Smooth muscle cell (in vitro differentiated cells): ENCODE measurements at regions not wholly inside any gene's neighbourhood (a gene's known extent, or its start where the extent isn't known, plus 50 kb on each side); places are given as distances from the start of the nearest gene placed in this dataset.

Experiments
- DNase-seq: peaks from one replicate; lab custom pipeline; 2025; ENCODE audit not compliant: unreplicated experiment; lab: John Stamatoyannopoulos, UW
- H2AFZ ChIP-seq: fragments of 200-600 bp; sonication (generic); 2 replicates; pipeline ENCODE4 v1.6.0; 2016; ENCODE audit warnings: antibody characterized with exemption, low read depth, mild to moderate bottlenecking
- H3F3A ChIP-seq: fragments of 200-600 bp; sonication (generic); 2 replicates; pipeline ENCODE4 v1.6.0; 2017; ENCODE audit warnings: antibody characterized with exemption, low read depth
- H3K27ac ChIP-seq: fragments of 200-600 bp; sonication (generic); 2 replicates; pipeline ENCODE4 v1.5.1; 2016; ENCODE audit warnings: low read depth, mild to moderate bottlenecking
- H3K27me3 ChIP-seq: fragments of 200-600 bp; sonication (generic); 2 replicates; pipeline ENCODE4 v1.6.1; 2016; ENCODE audit warnings: low read depth, mild to moderate bottlenecking
- H3K36me3 ChIP-seq: fragments of 200-600 bp; sonication (generic); 2 replicates; pipeline ENCODE4 v1.5.1; 2016; ENCODE audit warnings: low read depth
- H3K4me1 ChIP-seq: fragments of 200-600 bp; sonication (generic); 2 replicates; pipeline ENCODE4 v1.5.1; 2016; ENCODE audit warnings: low read depth
- H3K4me2 ChIP-seq: fragments of 200-600 bp; sonication (generic); 2 replicates; pipeline ENCODE4 v1.6.0; 2016; ENCODE audit warnings: mild to moderate bottlenecking
- H3K4me3 ChIP-seq: fragments of 200-600 bp; sonication (generic); 2 replicates; pipeline ENCODE4 v1.5.1; 2016; ENCODE audit warnings: mild to moderate bottlenecking
- H3K79me2 ChIP-seq: fragments of 200-600 bp; sonication (generic); 2 replicates; pipeline ENCODE4 v1.6.0; 2016; ENCODE audit warnings: low read depth, mild to moderate bottlenecking
- H3K9ac ChIP-seq: fragments of 200-600 bp; sonication (generic); 2 replicates; pipeline ENCODE4 v1.6.0; 2016; ENCODE audit warnings: low read depth
- H3K9me3 ChIP-seq: fragments of 200-600 bp; sonication (generic); replicated peaks from 2 replicates; pipeline ENCODE4 v1.5.1; 2016; ENCODE audit warnings: low read depth
- H4K20me1 ChIP-seq: fragments of 200-600 bp; sonication (generic); 2 replicates; pipeline ENCODE4 v1.6.0; 2016; ENCODE audit warnings: low read depth
- CTCF ChIP-seq: fragments of 200-600 bp; sonication (generic); IDR thresholded peaks from 2 replicates; pipeline ENCODE4 v1.5.1; 2017; ENCODE audit warnings: borderline replicate concordance, mild to moderate bottlenecking, antibody characterized with exemption; ENCODE audit not compliant: insufficient read depth, poor library complexity, severe bottlenecking
- WGBS: methylation state at CpG from one replicate; pipeline ENCODE4 v1.1.7; 2016; ENCODE audit warnings: low lambda C conversion rate; 5-methylcytosine and 5-hydroxymethylcytosine counted together

GRCh38 chr5:159630545-159630944 lies 285.7 kb upstream of the ADRA1B start:
- H2AFZ ChIP-seq: no peak overlapping the region
- no peak overlapping the region for H3K4me2 ChIP-seq
- no peaks in the 10 kb centered on the region for H4K20me1 ChIP-seq
- H3K4me1 ChIP-seq: no peaks in the 10 kb centered on the region
- H3K79me2 ChIP-seq: no peaks in the 10 kb centered on the region
- no peak overlapping the region for H3K9ac ChIP-seq
- no peak overlapping the region for H3K27ac ChIP-seq
- WGBS: 88% methylated on average over 2 of the region's 2 CpGs
- H3F3A ChIP-seq: no peaks in the 10 kb centered on the region
- no peak overlapping the region for H3K4me3 ChIP-seq
- DNase-seq: no peak
- no peaks in the 10 kb centered on the region for H3K9me3 ChIP-seq
- H3K27me3 ChIP-seq: no peaks in the 10 kb centered on the region
- H3K36me3 ChIP-seq: no peaks in the 10 kb centered on the region
- no peak for TF ChIP-seq CTCF

GRCh38 chr5:159631001-159631400 lies 285.3 kb upstream of the ADRA1B start:
- DNase-seq: no peak
- WGBS: 84% methylated on average over 3 of the region's 3 CpGs
- no peaks in the 10 kb centered on the region for H3K36me3 ChIP-seq
- no peaks in the 10 kb centered on the region for H3K9me3 ChIP-seq
- no peaks in the 10 kb centered on the region for H3K79me2 ChIP-seq
- H3K4me2 ChIP-seq: no peak overlapping the region
- no peak overlapping the region for H3K27ac ChIP-seq
- H4K20me1 ChIP-seq: no peaks in the 10 kb centered on the region
- H3F3A ChIP-seq: no peaks in the 10 kb centered on the region
- no peak overlapping the region for H3K9ac ChIP-seq
- H2AFZ ChIP-seq: no peak overlapping the region
- no peak overlapping the region for H3K4me3 ChIP-seq
- no peaks in the 10 kb centered on the region for H3K4me1 ChIP-seq
- no peaks in the 10 kb centered on the region for H3K27me3 ChIP-seq
- no peak for TF ChIP-seq CTCF

- Histone ChIP-seq H3K36me3 (no peaks in the 10 kb centered on the region), H3K27ac (no peak overlapping the region), H2AFZ (no peak overlapping the region), H3K27me3 (no peaks in the 10 kb centered on the region), H3K4me1 (no peaks in the 10 kb centered on the region), H3F3A (no peaks in the 10 kb centered on the region), H3K4me2 (no peak overlapping the region), H3K9me3 (no peaks in the 10 kb centered on the region), H4K20me1 (no peaks in the 10 kb centered on the region), H3K4me3 (no peak overlapping the region), H3K9ac (no peak overlapping the region), H3K79me2 (no peaks in the 10 kb centered on the region)
- WGBS: 92% methylated on average over 3 of the region's 3 CpGs
- no peak for TF ChIP-seq CTCF
- no peak for DNase-seq
These were observed 283.4 kb upstream of the ADRA1B start for GRCh38 chr5:159632866-159633265.

- H4K20me1 ChIP-seq: no peaks in the 10 kb centered on the region
- no peaks in the 10 kb centered on the region for H3K79me2 ChIP-seq
- TF ChIP-seq CTCF: no peak
- no peak overlapping the region for H3K4me3 ChIP-seq
- H3K4me2 ChIP-seq: no peak overlapping the region
- no peaks in the 10 kb centered on the region for H3F3A ChIP-seq
- no peaks in the 10 kb centered on the region for H3K27me3 ChIP-seq
- H3K27ac ChIP-seq: no peak overlapping the region
- H3K4me1 ChIP-seq: no peaks in the 10 kb centered on the region
- no peak for DNase-seq
- no peaks in the 10 kb centered on the region for H3K36me3 ChIP-seq
- no peaks in the 10 kb centered on the region for H3K9me3 ChIP-seq
- no peak overlapping the region for H2AFZ ChIP-seq
- H3K9ac ChIP-seq: no peak overlapping the region
These were observed 277.8 kb upstream of the ADRA1B start for GRCh38 chr5:159638481-159638880.
